ENCODE measurements at regions not wholly inside any gene's neighbourhood (a gene's known extent, or its start where the extent isn't known, plus 50 kb on each side); places are given as distances from the start of the nearest gene placed in this dataset.

GRCh38 chr7:47677093-47677492 lies 95.2 kb upstream of the TNS3 start:
- no peak for DNase-seq
- Histone ChIP-seq H3K79me2 (ENCODE audit: control insufficient read depth, insufficient read depth, low read length) (no peaks in the 10 kb centered on the region), H2AK5ac (ENCODE audit: low read length) (no peak overlapping the region), H3K9ac (ENCODE audit: low read length) (no peak overlapping the region), H4K5ac (ENCODE audit: low read length) (no peak overlapping the region), H3K79me1 (ENCODE audit: low read length) (no peaks in the 10 kb centered on the region), H2BK120ac (ENCODE audit: low read depth, low read length) (no peak overlapping the region), H3K4me1 (ENCODE audit: control insufficient read depth, low read depth, low read length) (peaks cover 11% of the 10 kb centered on the region), H3K23ac (ENCODE audit: low read length) (no peak overlapping the region), H3K27ac (ENCODE audit: low read depth, low read length) (no peak overlapping the region), H3K4me2 (ENCODE audit: low read length) (no peak overlapping the region), H3K4ac (ENCODE audit: low read depth, low read length) (no peak overlapping the region), H3K4me3 (ENCODE audit: low read length) (no peak overlapping the region), H3K27me3 (ENCODE audit: insufficient read depth, low read length, poor library complexity) (no peaks in the 10 kb centered on the region), H3K36me3 (ENCODE audit: control insufficient read depth, insufficient read depth, low read length) (no peaks in the 10 kb centered on the region), H4K8ac (ENCODE audit: low read depth, low read length) (no peak overlapping the region), H2BK15ac (replicated peaks; ENCODE audit: low read depth) (no peak overlapping the region), H2BK5ac (ENCODE audit: low read length) (no peak overlapping the region), H3K18ac (ENCODE audit: low read length) (no peak overlapping the region), H3K56ac (ENCODE audit: low read length) (no peak overlapping the region)
- WGBS (ENCODE audit: extremely low coverage, insufficient coverage, low lambda C conversion rate), result no CpG with 5 or more reads among the region's 2 CpGs

DNA sequence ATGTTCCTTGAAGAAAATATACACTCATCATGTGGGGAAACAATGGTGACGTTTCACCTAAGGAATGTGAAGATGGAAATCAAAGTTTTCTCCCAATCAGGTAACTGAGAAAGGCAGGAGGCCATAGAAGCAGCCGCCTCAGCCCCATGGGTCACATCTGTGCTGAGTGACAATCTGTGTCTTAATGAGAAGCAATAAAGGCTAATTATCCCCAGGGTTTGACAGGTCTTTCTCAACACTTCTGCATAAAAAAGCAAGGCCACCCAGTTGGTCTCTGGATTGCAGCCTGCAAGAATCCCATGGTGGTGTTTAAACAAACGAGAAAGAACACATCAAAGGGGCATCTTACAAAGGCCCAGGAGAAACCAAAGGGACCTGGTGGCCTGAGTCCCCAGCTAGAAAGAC lies 91.1 kb upstream of the TNS3 start:
- H4K5ac ChIP-seq (ENCODE audit: low read length), result no peak overlapping the region
- no peak overlapping the region for H3K56ac ChIP-seq (ENCODE audit: low read length)
- H4K8ac ChIP-seq (ENCODE audit: low read depth, low read length), result no peak overlapping the region
- no CpG with 5 or more reads among the region's 3 CpGs for WGBS (ENCODE audit: extremely low coverage, insufficient coverage, low lambda C conversion rate)
- H2BK120ac ChIP-seq (ENCODE audit: low read depth, low read length), result no peak overlapping the region
- no peak overlapping the region for H3K4me3 ChIP-seq (ENCODE audit: low read length)
- no peak overlapping the region for H2BK15ac ChIP-seq (replicated peaks; ENCODE audit: low read depth)
- no peak overlapping the region for H3K27ac ChIP-seq (ENCODE audit: low read depth, low read length)
- H3K4me2 ChIP-seq (ENCODE audit: low read length), result no peak overlapping the region
- H3K79me1 ChIP-seq (ENCODE audit: low read length), result no peaks in the 10 kb centered on the region
- no peak overlapping the region for H3K18ac ChIP-seq (ENCODE audit: low read length)
- H3K4me1 ChIP-seq (ENCODE audit: control insufficient read depth, low read depth, low read length), result peaks cover 2% of the 10 kb centered on the region
- no peak overlapping the region for H3K9ac ChIP-seq (ENCODE audit: low read length)
- H2AK5ac ChIP-seq (ENCODE audit: low read length), result no peak overlapping the region
- H3K23ac ChIP-seq (ENCODE audit: low read length), result no peak overlapping the region
- H3K79me2 ChIP-seq (ENCODE audit: control insufficient read depth, insufficient read depth, low read length), result no peaks in the 10 kb centered on the region
- no peaks in the 10 kb centered on the region for H3K36me3 ChIP-seq (ENCODE audit: control insufficient read depth, insufficient read depth, low read length)
- H2BK5ac ChIP-seq (ENCODE audit: low read length), result no peak overlapping the region
- no peak overlapping the region for H3K4ac ChIP-seq (ENCODE audit: low read depth, low read length)
- no peaks in the 10 kb centered on the region for H3K27me3 ChIP-seq (ENCODE audit: insufficient read depth, low read length, poor library complexity)
- DNase-seq, result peak; percentile 77

GRCh38 chr7:47672271-47672791 lies 90.4 kb upstream of the TNS3 start:
- Histone ChIP-seq H3K56ac (ENCODE audit: low read length) (no peak overlapping the region), H3K79me1 (ENCODE audit: low read length) (no peaks in the 10 kb centered on the region), H4K8ac (ENCODE audit: low read depth, low read length) (no peak overlapping the region), H3K4me2 (ENCODE audit: low read length) (no peak overlapping the region), H2BK15ac (replicated peaks; ENCODE audit: low read depth) (no peak overlapping the region), H3K79me2 (ENCODE audit: control insufficient read depth, insufficient read depth, low read length) (no peaks in the 10 kb centered on the region), H2BK120ac (ENCODE audit: low read depth, low read length) (no peak overlapping the region), H2BK5ac (ENCODE audit: low read length) (no peak overlapping the region), H3K4me3 (ENCODE audit: low read length) (no peak overlapping the region), H3K27me3 (ENCODE audit: insufficient read depth, low read length, poor library complexity) (no peaks in the 10 kb centered on the region), H3K36me3 (ENCODE audit: control insufficient read depth, insufficient read depth, low read length) (no peaks in the 10 kb centered on the region), H2AK5ac (ENCODE audit: low read length) (no peak overlapping the region), H3K4ac (ENCODE audit: low read depth, low read length) (no peak overlapping the region), H3K27ac (ENCODE audit: low read depth, low read length) (no peak overlapping the region), H3K4me1 (ENCODE audit: control insufficient read depth, low read depth, low read length) (peaks cover 2% of the 10 kb centered on the region), H3K23ac (ENCODE audit: low read length) (no peak overlapping the region), H3K18ac (ENCODE audit: low read length) (no peak overlapping the region), H3K9ac (ENCODE audit: low read length) (no peak overlapping the region), H4K5ac (ENCODE audit: low read length) (no peak overlapping the region)
- DNase-seq, result peak; percentile 36
- whole genome bisulfite sequencing (ENCODE audit: extremely low coverage, insufficient coverage, low lambda C conversion rate), result no CpG with 5 or more reads among the region's 7 CpGs

DNA sequence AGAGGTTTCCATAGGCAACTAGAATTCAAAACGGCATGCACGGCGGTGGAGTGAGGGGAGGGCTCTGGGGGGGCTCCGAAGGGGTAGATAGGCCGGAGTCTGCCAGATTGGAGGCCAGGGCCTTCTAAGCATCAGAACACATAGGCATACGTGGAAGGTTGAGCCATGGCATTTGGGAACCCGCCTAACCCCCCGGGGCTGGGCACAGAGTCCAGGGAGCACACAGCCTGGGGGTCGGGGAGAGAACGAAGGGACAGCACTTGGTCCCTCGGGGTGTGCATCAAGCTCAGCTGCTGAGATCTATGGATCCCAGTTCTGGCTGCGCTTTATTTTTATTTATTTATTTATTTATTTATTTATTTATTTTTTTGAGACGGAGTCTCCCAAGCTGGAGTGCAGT lies 89.4 kb upstream of the TNS3 start:
- Histone ChIP-seq H3K4me2 (ENCODE audit: low read length) (no peak overlapping the region), H3K27ac (ENCODE audit: low read depth, low read length) (no peak overlapping the region), H3K27me3 (ENCODE audit: insufficient read depth, low read length, poor library complexity) (no peaks in the 10 kb centered on the region), H3K23ac (ENCODE audit: low read length) (no peak overlapping the region), H3K79me2 (ENCODE audit: control insufficient read depth, insufficient read depth, low read length) (no peaks in the 10 kb centered on the region), H3K4me3 (ENCODE audit: low read length) (no peak overlapping the region), H2BK120ac (ENCODE audit: low read depth, low read length) (no peak overlapping the region), H3K18ac (ENCODE audit: low read length) (no peak overlapping the region), H3K79me1 (ENCODE audit: low read length) (no peaks in the 10 kb centered on the region), H3K4ac (ENCODE audit: low read depth, low read length) (no peak overlapping the region), H3K36me3 (ENCODE audit: control insufficient read depth, insufficient read depth, low read length) (no peaks in the 10 kb centered on the region), H2AK5ac (ENCODE audit: low read length) (no peak overlapping the region), H2BK5ac (ENCODE audit: low read length) (no peak overlapping the region), H4K5ac (ENCODE audit: low read length) (no peak overlapping the region), H2BK15ac (replicated peaks; ENCODE audit: low read depth) (no peak overlapping the region), H3K4me1 (ENCODE audit: control insufficient read depth, low read depth, low read length) (peaks cover 2% of the 10 kb centered on the region), H3K9ac (ENCODE audit: low read length) (no peak overlapping the region), H3K56ac (ENCODE audit: low read length) (no peak overlapping the region), H4K8ac (ENCODE audit: low read depth, low read length) (no peak overlapping the region)
- no CpG with 5 or more reads among the region's 13 CpGs for WGBS (ENCODE audit: extremely low coverage, insufficient coverage, low lambda C conversion rate)
- no peak for DNase-seq

DNA sequence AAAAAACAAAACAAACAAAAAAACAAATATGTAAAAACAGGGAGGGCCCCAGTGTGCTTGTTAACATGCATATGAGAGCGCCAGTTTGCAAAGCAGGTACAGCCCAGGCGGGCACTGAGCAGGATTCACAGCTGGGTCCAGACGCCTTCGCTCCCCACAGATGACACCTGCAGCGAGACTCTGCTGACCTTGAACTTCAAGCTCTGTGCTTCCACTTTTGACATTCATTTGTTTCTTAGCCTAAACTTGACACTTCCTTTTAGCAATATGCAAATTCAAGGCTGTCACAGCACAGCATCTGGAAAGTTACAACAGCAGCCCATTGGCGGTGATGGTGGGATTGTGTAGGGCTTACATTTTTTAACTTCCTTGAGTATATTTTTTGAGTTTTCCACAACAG lies 88.8 kb upstream of the TNS3 start:
- no peak overlapping the region for H2AK5ac ChIP-seq (ENCODE audit: low read length)
- H3K79me1 ChIP-seq (ENCODE audit: low read length), result no peaks in the 10 kb centered on the region
- DNase-seq, result no peak
- no peak overlapping the region for H4K8ac ChIP-seq (ENCODE audit: low read depth, low read length)
- H4K5ac ChIP-seq (ENCODE audit: low read length), result no peak overlapping the region
- no peak overlapping the region for H3K18ac ChIP-seq (ENCODE audit: low read length)
- no peaks in the 10 kb centered on the region for H3K27me3 ChIP-seq (ENCODE audit: insufficient read depth, low read length, poor library complexity)
- H2BK5ac ChIP-seq (ENCODE audit: low read length), result no peak overlapping the region
- no peak overlapping the region for H3K23ac ChIP-seq (ENCODE audit: low read length)
- H3K4me2 ChIP-seq (ENCODE audit: low read length), result no peak overlapping the region
- H2BK15ac ChIP-seq (replicated peaks; ENCODE audit: low read depth), result no peak overlapping the region
- no peak overlapping the region for H2BK120ac ChIP-seq (ENCODE audit: low read depth, low read length)
- no peak overlapping the region for H3K9ac ChIP-seq (ENCODE audit: low read length)
- no peak overlapping the region for H3K27ac ChIP-seq (ENCODE audit: low read depth, low read length)
- peak overlapping the region; percentile 42 for H3K56ac ChIP-seq (ENCODE audit: low read length)
- no peaks in the 10 kb centered on the region for H3K79me2 ChIP-seq (ENCODE audit: control insufficient read depth, insufficient read depth, low read length)
- H3K4me1 ChIP-seq (ENCODE audit: control insufficient read depth, low read depth, low read length), result peaks cover 2% of the 10 kb centered on the region
- no CpG with 5 or more reads among the region's 6 CpGs for WGBS (ENCODE audit: extremely low coverage, insufficient coverage, low lambda C conversion rate)
- H3K4me3 ChIP-seq (ENCODE audit: low read length), result no peak overlapping the region
- no peak overlapping the region for H3K4ac ChIP-seq (ENCODE audit: low read depth, low read length)
- H3K36me3 ChIP-seq (ENCODE audit: control insufficient read depth, insufficient read depth, low read length), result no peaks in the 10 kb centered on the region

DNA sequence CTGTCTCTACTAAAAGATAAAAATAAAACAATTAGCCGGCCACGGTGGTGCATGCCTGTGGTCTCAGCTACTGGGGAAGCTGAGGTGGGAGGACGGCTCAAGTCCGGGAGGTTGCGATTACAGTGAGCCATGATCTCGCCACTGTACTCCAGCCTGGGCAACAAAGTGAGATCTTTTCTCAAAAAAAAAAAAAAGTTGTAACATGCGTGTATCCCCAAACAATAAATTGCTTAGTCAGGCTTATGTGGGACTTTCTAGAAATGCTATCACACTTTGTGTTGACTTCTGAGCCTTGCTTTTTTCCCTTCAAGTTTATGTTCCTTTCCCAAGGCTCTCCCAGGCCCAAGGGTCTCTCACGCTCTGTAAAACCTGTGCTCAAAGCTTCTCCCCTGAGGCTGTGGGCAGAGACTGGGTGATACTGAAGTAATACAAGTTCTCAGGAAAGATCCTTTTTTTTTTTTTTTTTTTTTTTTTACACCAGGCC lies 88.0 kb upstream of the TNS3 start:
- Histone ChIP-seq H3K79me2 (ENCODE audit: control insufficient read depth, insufficient read depth, low read length) (no peaks in the 10 kb centered on the region), H4K5ac (ENCODE audit: low read length) (no peak overlapping the region), H3K18ac (ENCODE audit: low read length) (no peak overlapping the region), H3K23ac (ENCODE audit: low read length) (no peak overlapping the region), H2AK5ac (ENCODE audit: low read length) (no peak overlapping the region), H3K9ac (ENCODE audit: low read length) (no peak overlapping the region), H3K27ac (ENCODE audit: low read depth, low read length) (no peak overlapping the region), H3K4ac (ENCODE audit: low read depth, low read length) (no peak overlapping the region), H3K4me3 (ENCODE audit: low read length) (no peak overlapping the region), H3K56ac (ENCODE audit: low read length) (no peak overlapping the region), H4K8ac (ENCODE audit: low read depth, low read length) (no peak overlapping the region), H3K79me1 (ENCODE audit: low read length) (no peaks in the 10 kb centered on the region), H3K4me1 (ENCODE audit: control insufficient read depth, low read depth, low read length) (peaks cover 2% of the 10 kb centered on the region), H2BK120ac (ENCODE audit: low read depth, low read length) (no peak overlapping the region), H3K4me2 (ENCODE audit: low read length) (no peak overlapping the region), H2BK5ac (ENCODE audit: low read length) (no peak overlapping the region), H3K27me3 (ENCODE audit: insufficient read depth, low read length, poor library complexity) (no peaks in the 10 kb centered on the region), H3K36me3 (ENCODE audit: control insufficient read depth, insufficient read depth, low read length) (no peaks in the 10 kb centered on the region), H2BK15ac (replicated peaks; ENCODE audit: low read depth) (no peak overlapping the region)
- no CpG with 5 or more reads among the region's 8 CpGs for WGBS (ENCODE audit: extremely low coverage, insufficient coverage, low lambda C conversion rate)
- DNase-seq, result no peak

All from mesendoderm (in vitro differentiated cells).